GM23338 (cell line): ENCODE measurements at regions not wholly inside any gene's neighbourhood (a gene's known extent, or its start where the extent isn't known, plus 50 kb on each side); places are given as distances from the start of the nearest gene placed in this dataset.

Experiments used
- ATAC-seq: fragments of 200-7000 bp; cut with Tn5 transposase; 3 replicates; pipeline ENCODE4 v1.9.1; 2020
- DNase-seq: peaks from one replicate; pipeline ENCODE4 v3.0.0-alpha.2; 2015; ENCODE audit warnings: low spot score
- H2AFZ ChIP-seq: fragments of 200-600 bp; sonication (generic); 2 replicates; pipeline ENCODE4 v1.8.0; 2016; ENCODE audit warnings: antibody characterized with exemption, mild to moderate bottlenecking, moderate library complexity
- H3F3A ChIP-seq: fragments of 200-600 bp; sonication (generic); replicated peaks from 2 replicates; pipeline ENCODE4 v1.8.0; 2017; ENCODE audit warnings: antibody characterized with exemption, mixed run types, low read depth
- H3K27ac ChIP-seq: fragments of 200-600 bp; sonication (generic); 2 replicates; pipeline ENCODE4 v1.6.1; 2016; ENCODE audit warnings: low read depth
- H3K27me3 ChIP-seq: fragments of 200-600 bp; sonication (generic); 2 replicates; pipeline ENCODE4 v1.8.0; 2016; ENCODE audit warnings: mild to moderate bottlenecking, mixed run types, moderate library complexity; ENCODE audit not compliant: insufficient read depth
- H3K36me3 ChIP-seq: fragments of 200-600 bp; sonication (generic); 2 replicates; pipeline ENCODE4 v1.8.0; 2016; ENCODE audit warnings: mild to moderate bottlenecking; ENCODE audit not compliant: insufficient read depth
- H3K4me1 ChIP-seq: fragments of 200-600 bp; sonication (generic); 2 replicates; pipeline ENCODE4 v1.8.0; 2016; ENCODE audit warnings: mild to moderate bottlenecking, moderate library complexity; ENCODE audit not compliant: insufficient read depth
- H3K4me2 ChIP-seq: fragments of 200-600 bp; sonication (generic); 2 replicates; pipeline ENCODE4 v1.7.1; 2017; ENCODE audit warnings: mixed run types
- H3K4me3 ChIP-seq: fragments of 200-600 bp; sonication (generic); 2 replicates; pipeline ENCODE4 v1.6.1; 2016; ENCODE audit warnings: mixed run types
- H3K79me2 ChIP-seq: fragments of 200-600 bp; sonication (generic); replicated peaks from 2 replicates; pipeline ENCODE4 v1.8.0; 2017; ENCODE audit warnings: mild to moderate bottlenecking; ENCODE audit not compliant: insufficient read depth
- H3K9me2 ChIP-seq: fragments of 200-600 bp; sonication (generic); 2 replicates; pipeline ENCODE4 v1.8.0; 2017; ENCODE audit not compliant: insufficient read depth
- H4K20me1 ChIP-seq: fragments of 200-600 bp; sonication (generic); replicated peaks from 2 replicates; pipeline ENCODE4 v1.8.0; 2017; ENCODE audit warnings: mild to moderate bottlenecking; ENCODE audit not compliant: insufficient read depth
- H3K27ac Mint-ChIP-seq: 2 replicates; pipeline ENCODE4 v1.8.0; 2020; ENCODE audit warnings: inconsistent platforms, mild to moderate bottlenecking, moderate library complexity, mixed read lengths
- H3K27me3 Mint-ChIP-seq: 3 replicates; pipeline ENCODE4 v1.8.0; 2022; ENCODE audit warnings: low read depth, mild to moderate bottlenecking, moderate library complexity, mixed read lengths, inconsistent platforms; ENCODE audit not compliant: insufficient read depth, poor library complexity
- H3K36me3 Mint-ChIP-seq: 3 replicates; pipeline ENCODE4 v1.8.0; 2021; ENCODE audit warnings: low read depth, mild to moderate bottlenecking, inconsistent platforms, moderate library complexity, mixed read lengths
- H3K4me1 Mint-ChIP-seq: 3 replicates; pipeline ENCODE4 v1.8.0; 2020; ENCODE audit warnings: mild to moderate bottlenecking, inconsistent platforms, mixed read lengths
- H3K4me3 Mint-ChIP-seq: 3 replicates; pipeline ENCODE4 v1.8.0; 2021; ENCODE audit warnings: moderate library complexity, mild to moderate bottlenecking, inconsistent platforms, mixed read lengths
- H3K9me3 Mint-ChIP-seq: 3 replicates; pipeline ENCODE4 v1.8.0; 2020; ENCODE audit warnings: moderate library complexity, mild to moderate bottlenecking, inconsistent platforms, mixed read lengths
- CTCF ChIP-seq, 2 experiments: fragments of 200-600 bp in 1 of 2; sonication (generic) in 1 of 2; conservative IDR thresholded peaks; 2 replicates each; pipeline versions ENCODE4 v1.5.1 to v1.6.1; 2016 to 2017; ENCODE audit warnings: antibody characterized with exemption in 2 of 2, low read depth in 2 of 2, mild to moderate bottlenecking in 2 of 2, moderate library complexity in 1 of 2
- EZH2phosphoT487 ChIP-seq: fragments of 200-600 bp; sonication (generic); IDR thresholded peaks from one replicate; pipeline ENCODE4 v1.8.1; 2018; ENCODE audit warnings: antibody characterized with exemption; ENCODE audit not compliant: unreplicated experiment
- JUNB ChIP-seq: IDR thresholded peaks from one replicate; pipeline ENCODE4 v1.6.1; 2016; ENCODE audit warnings: antibody characterized with exemption; ENCODE audit not compliant: unreplicated experiment
- POLR2AphosphoS5 ChIP-seq: IDR thresholded peaks from 2 replicates; pipeline ENCODE4 v1.6.1; 2016; ENCODE audit warnings: antibody characterized with exemption, low read depth
- REST ChIP-seq: IDR thresholded peaks from one replicate; pipeline ENCODE4 v1.6.1; 2018; ENCODE audit warnings: antibody characterized with exemption; ENCODE audit not compliant: unreplicated experiment
- STAT1 ChIP-seq: IDR thresholded peaks from one replicate; pipeline ENCODE4 v1.6.1; 2016; ENCODE audit warnings: antibody characterized with exemption; ENCODE audit not compliant: unreplicated experiment
- ZNF331 ChIP-seq: fragments of 250-450 bp; sonication (Bioruptor Pico); IDR thresholded peaks from 2 replicates; pipeline ENCODE4 v1.5.0; 2020; ENCODE audit warnings: low read depth, mild to moderate bottlenecking, moderate library complexity
- TF ChIP-seq, protein P1 (sequence below): fragments of 250-450 bp; sonication (Bioruptor Pico); IDR thresholded peaks from 2 replicates; pipeline ENCODE4 v1.5.0; 2020; ENCODE audit warnings: mild to moderate bottlenecking, moderate library complexity

DNA sequence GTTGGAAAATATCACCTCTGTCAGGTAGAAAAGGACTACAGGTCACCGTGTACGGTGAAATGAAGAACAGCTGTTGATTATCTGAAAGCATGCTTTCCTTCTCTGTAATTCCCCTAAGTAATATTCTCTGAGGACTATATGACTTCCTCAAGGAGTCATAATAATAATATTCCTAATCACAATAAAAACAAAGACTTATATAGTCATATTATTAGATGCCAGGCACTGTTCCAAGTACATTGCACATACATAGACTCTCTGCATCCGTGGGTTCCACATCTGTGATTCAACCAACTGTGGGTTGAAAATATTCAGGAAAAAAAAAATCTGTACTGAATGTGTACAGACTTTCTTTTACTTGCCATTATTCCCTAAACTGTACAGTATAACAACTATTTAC is 512.4 kb upstream of the ID2 start:
- DNase-seq (no peak), ATAC-seq (no peak)
- Histone ChIP-seq H3K27me3 (no peaks in the 10 kb centered on the region), H4K20me1 (no peaks in the 10 kb centered on the region), H3K4me2 (no peak overlapping the region), H3K27ac (no peak overlapping the region), H3K4me1 (no peaks in the 10 kb centered on the region), H3K36me3 (no peaks in the 10 kb centered on the region; the same call in 1 of the 2 replicates), H3K4me3 (no peak overlapping the region), H3F3A (no peaks in the 10 kb centered on the region), H3K79me2 (no peaks in the 10 kb centered on the region), H3K9me2 (peaks cover 5% of the 10 kb centered on the region; the same call in 1 of the 2 replicates), H2AFZ (no peak overlapping the region)
- TF ChIP-seq EZH2phosphoT487, result no peak
- TF ChIP-seq REST, result no peak
- TF ChIP-seq STAT1, result no peak
- TF ChIP-seq, protein P1, sequence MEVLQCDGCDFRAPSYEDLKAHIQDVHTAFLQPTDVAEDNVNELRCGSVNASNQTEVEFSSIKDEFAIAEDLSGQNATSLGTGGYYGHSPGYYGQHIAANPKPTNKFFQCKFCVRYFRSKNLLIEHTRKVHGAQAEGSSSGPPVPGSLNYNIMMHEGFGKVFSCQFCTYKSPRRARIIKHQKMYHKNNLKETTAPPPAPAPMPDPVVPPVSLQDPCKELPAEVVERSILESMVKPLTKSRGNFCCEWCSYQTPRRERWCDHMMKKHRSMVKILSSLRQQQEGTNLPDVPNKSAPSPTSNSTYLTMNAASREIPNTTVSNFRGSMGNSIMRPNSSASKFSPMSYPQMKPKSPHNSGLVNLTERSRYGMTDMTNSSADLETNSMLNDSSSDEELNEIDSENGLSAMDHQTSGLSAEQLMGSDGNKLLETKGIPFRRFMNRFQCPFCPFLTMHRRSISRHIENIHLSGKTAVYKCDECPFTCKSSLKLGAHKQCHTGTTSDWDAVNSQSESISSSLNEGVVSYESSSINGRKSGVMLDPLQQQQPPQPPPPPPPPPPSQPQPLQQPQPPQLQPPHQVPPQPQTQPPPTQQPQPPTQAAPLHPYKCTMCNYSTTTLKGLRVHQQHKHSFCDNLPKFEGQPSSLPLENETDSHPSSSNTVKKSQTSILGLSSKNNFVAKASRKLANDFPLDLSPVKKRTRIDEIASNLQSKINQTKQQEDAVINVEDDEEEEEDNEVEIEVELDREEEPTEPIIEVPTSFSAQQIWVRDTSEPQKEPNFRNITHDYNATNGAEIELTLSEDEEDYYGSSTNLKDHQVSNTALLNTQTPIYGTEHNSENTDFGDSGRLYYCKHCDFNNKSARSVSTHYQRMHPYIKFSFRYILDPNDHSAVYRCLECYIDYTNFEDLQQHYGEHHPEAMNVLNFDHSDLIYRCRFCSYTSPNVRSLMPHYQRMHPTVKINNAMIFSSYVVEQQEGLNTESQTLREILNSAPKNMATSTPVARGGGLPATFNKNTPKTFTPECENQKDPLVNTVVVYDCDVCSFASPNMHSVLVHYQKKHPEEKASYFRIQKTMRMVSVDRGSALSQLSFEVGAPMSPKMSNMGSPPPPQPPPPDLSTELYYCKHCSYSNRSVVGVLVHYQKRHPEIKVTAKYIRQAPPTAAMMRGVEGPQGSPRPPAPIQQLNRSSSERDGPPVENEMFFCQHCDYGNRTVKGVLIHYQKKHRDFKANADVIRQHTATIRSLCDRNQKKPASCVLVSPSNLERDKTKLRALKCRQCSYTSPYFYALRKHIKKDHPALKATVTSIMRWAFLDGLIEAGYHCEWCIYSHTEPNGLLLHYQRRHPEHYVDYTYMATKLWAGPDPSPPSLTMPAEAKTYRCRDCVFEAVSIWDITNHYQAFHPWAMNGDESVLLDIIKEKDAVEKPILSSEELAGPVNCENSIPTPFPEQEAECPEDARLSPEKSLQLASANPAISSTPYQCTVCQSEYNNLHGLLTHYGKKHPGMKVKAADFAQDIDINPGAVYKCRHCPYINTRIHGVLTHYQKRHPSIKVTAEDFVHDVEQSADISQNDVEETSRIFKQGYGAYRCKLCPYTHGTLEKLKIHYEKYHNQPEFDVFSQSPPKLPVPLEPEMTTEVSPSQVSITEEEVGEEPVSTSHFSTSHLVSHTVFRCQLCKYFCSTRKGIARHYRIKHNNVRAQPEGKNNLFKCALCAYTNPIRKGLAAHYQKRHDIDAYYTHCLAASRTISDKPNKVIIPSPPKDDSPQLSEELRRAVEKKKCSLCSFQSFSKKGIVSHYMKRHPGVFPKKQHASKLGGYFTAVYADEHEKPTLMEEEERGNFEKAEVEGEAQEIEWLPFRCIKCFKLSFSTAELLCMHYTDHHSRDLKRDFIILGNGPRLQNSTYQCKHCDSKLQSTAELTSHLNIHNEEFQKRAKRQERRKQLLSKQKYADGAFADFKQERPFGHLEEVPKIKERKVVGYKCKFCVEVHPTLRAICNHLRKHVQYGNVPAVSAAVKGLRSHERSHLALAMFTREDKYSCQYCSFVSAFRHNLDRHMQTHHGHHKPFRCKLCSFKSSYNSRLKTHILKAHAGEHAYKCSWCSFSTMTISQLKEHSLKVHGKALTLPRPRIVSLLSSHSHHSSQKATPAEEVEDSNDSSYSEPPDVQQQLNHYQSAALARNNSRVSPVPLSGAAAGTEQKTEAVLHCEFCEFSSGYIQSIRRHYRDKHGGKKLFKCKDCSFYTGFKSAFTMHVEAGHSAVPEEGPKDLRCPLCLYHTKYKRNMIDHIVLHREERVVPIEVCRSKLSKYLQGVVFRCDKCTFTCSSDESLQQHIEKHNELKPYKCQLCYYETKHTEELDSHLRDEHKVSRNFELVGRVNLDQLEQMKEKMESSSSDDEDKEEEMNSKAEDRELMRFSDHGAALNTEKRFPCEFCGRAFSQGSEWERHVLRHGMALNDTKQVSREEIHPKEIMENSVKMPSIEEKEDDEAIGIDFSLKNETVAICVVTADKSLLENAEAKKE (CRISPR knock-in tag), result no peak
- TF ChIP-seq POLR2AphosphoS5, result no peak
- TF ChIP-seq JUNB, result no peak
- no peak for TF ChIP-seq ZNF331
- no peak for TF ChIP-seq CTCF (conservative IDR thresholded peaks at IDR 0.05; ENCODE audit: low read depth in 2 of 2)
- Mint-ChIP-seq H3K27me3 (no peaks in the 10 kb centered on the region), H3K4me1 (peaks cover 4% of the 10 kb centered on the region), H3K9me3 (no peaks in the 10 kb centered on the region; the same call in 2 of the 3 replicates), H3K4me3 (no peak overlapping the region), H3K36me3 (no peaks in the 10 kb centered on the region), H3K27ac (no peak overlapping the region)
